ENCODE measurements at regions not wholly inside any gene's neighbourhood (a gene's known extent, or its start where the extent isn't known, plus 50 kb on each side); places are given as distances from the start of the nearest gene placed in this dataset.
"Not testable (repeated sequence)": the region's sequence is repeated elsewhere in the genome, so short reads cannot be mapped to it uniquely, and the experiment has no call there.

GRCh38 chr5:34552686-34553085, 103.4 kb upstream of the RAI14 start:
- H3K27ac ChIP-seq (ENCODE audit: low read depth, low read length), result no peak overlapping the region
- 86 to 96% (median 89%) methylated on average over 3 of the region's 3 CpGs for WGBS, 3 donors

- WGBS, 3 donors, result 72 to 91% (median 80%) methylated on average over 3 of the region's 3 CpGs
- no peak overlapping the region for H3K27ac ChIP-seq (ENCODE audit: low read depth, low read length)
Measured at GRCh38 chr5:34553581-34553980, 102.5 kb upstream of the RAI14 start.

- WGBS, 3 donors, result 24 to 49% (median 32%) methylated on average over 5 of the region's 5 CpGs
- no peak overlapping the region for H3K27ac ChIP-seq (ENCODE audit: low read depth, low read length)
Measured at GRCh38 chr5:34554641-34555040, 101.5 kb upstream of the RAI14 start.

- 40 to 84% (median 79%) methylated on average over 10 of the region's 10 CpGs for WGBS, 3 donors
- H3K27ac ChIP-seq (ENCODE audit: low read depth, low read length), result no peak overlapping the region
Measured at GRCh38 chr5:34555699-34556508, 100.2 kb upstream of the RAI14 start.

- no peak overlapping the region for H3K27ac ChIP-seq (ENCODE audit: low read depth, low read length)
- WGBS, 3 donors, result 50 to 93% (median 89%) methylated on average over 2 of the region's 2 CpGs
Measured at GRCh38 chr5:34556509-34556782, 99.7 kb upstream of the RAI14 start.

- not testable (repeated sequence) for H3K27ac ChIP-seq (ENCODE audit: low read depth, low read length)
- whole genome bisulfite sequencing, 3 donors, result 89 to 97% (median 94%) methylated on average over 2 of the region's 2 CpGs
Measured at GRCh38 chr5:34561581-34561980, 94.5 kb upstream of the RAI14 start.

GRCh38 chr5:34562791-34563190, 93.3 kb upstream of the RAI14 start:
- 82 to 89% (median 82%) methylated on average over 4 of the region's 4 CpGs for WGBS, 3 donors
- no peak overlapping the region for H3K27ac ChIP-seq (ENCODE audit: low read depth, low read length)

- WGBS, 3 donors, result 90 to 95% (median 92%) methylated on average over 6 of the region's 6 CpGs
- no peak overlapping the region for H3K27ac ChIP-seq (ENCODE audit: low read depth, low read length)
Measured at GRCh38 chr5:34563269-34563668, 92.9 kb upstream of the RAI14 start.

- H3K27ac ChIP-seq (ENCODE audit: low read depth, low read length), result no peak overlapping the region
- 54 to 63% (median 55%) methylated on average over 21 of the region's 21 CpGs for WGBS, 3 donors
Measured at GRCh38 chr5:34563931-34564709, 92.0 kb upstream of the RAI14 start.

GRCh38 chr5:34564710-34565235, 91.4 kb upstream of the RAI14 start:
- WGBS, 3 donors, result 69 to 82% (median 76%) methylated on average over 15 of the region's 15 CpGs
- no peak overlapping the region for H3K27ac ChIP-seq (ENCODE audit: low read depth, low read length)

- H3K27ac ChIP-seq (ENCODE audit: low read depth, low read length), result no peak overlapping the region
- WGBS, 3 donors, result 86 to 92% (median 89%) methylated on average over 6 of the region's 6 CpGs
Measured at GRCh38 chr5:34570143-34570542, 86.0 kb upstream of the RAI14 start.

- no peak overlapping the region for H3K27ac ChIP-seq (ENCODE audit: low read depth, low read length)
- WGBS, 3 donors, result 44 to 69% (median 47%) methylated on average over 5 of the region's 5 CpGs
Measured at GRCh38 chr5:34570721-34571676, 85.1 kb upstream of the RAI14 start.

GRCh38 chr5:34571677-34572041, 84.5 kb upstream of the RAI14 start:
- WGBS, 3 donors, result 87 to 92% (median 87%) methylated on average over 3 of the region's 3 CpGs
- H3K27ac ChIP-seq (ENCODE audit: low read depth, low read length), result no peak overlapping the region

GRCh38 chr5:34574936-34575467, 81.1 kb upstream of the RAI14 start:
- 64 to 70% (median 68%) methylated on average over 3 of the region's 3 CpGs for WGBS, 3 donors
- H3K27ac ChIP-seq (ENCODE audit: low read depth, low read length), result no peak overlapping the region

- WGBS, 3 donors, result 81 to 86% (median 84%) methylated on average over 11 of the region's 11 CpGs
- H3K27ac ChIP-seq (ENCODE audit: low read depth, low read length), result no peak overlapping the region
Measured at GRCh38 chr5:34576891-34577666, 79.0 kb upstream of the RAI14 start.

- no peak overlapping the region for H3K27ac ChIP-seq (ENCODE audit: low read depth, low read length)
- 100% methylated on average over 1 of the region's 1 CpG for WGBS, 3 donors
Measured at GRCh38 chr5:34578962-34579361, 77.2 kb upstream of the RAI14 start.

- no peak overlapping the region for H3K27ac ChIP-seq (ENCODE audit: low read depth, low read length)
- 70 to 89% (median 78%) methylated on average over 7 of the region's 7 CpGs for WGBS, 3 donors
Measured at GRCh38 chr5:34580983-34581382, 75.1 kb upstream of the RAI14 start.

GRCh38 chr5:34582371-34582770, 73.8 kb upstream of the RAI14 start:
- 55 to 85% (median 78%) methylated on average over 3 of the region's 3 CpGs for WGBS, 3 donors

More at GRCh38 chr5:34582371-34582770, 73.8 kb upstream of the RAI14 start:
- no peak overlapping the region for H3K27ac ChIP-seq (ENCODE audit: low read depth, low read length)
